RWPE1 (cell line): ENCODE measurements at regions not wholly inside any gene's neighbourhood (a gene's known extent, or its start where the extent isn't known, plus 50 kb on each side); places are given as distances from the start of the nearest gene placed in this dataset.
A peak's percentile ranks its signal among the peaks of the same experiment; 100 is the strongest.

Source experiments
- CTCF ChIA-PET: fragments of 350-600 bp; sonication (Branson Sonifier 250); formaldehyde crosslinking; extraction: SDS; loops from one replicate; lab custom pipeline; 2021; lab: Yijun Ruan, JAX
- POLR2A ChIA-PET: fragments of 400-600 bp; formaldehyde crosslinking; extraction: SDS; loops from one replicate; lab custom pipeline; 2020; ENCODE audit warnings: antibody characterized with exemption; ENCODE audit not compliant: low non-redundant PET; lab: Yijun Ruan, JAX
- DNase-seq: peaks from one replicate; pipeline ENCODE4 v3.0.0; 2012; ENCODE audit warnings: low spot score
- H3K27ac ChIP-seq: fragments of 450-650 bp; 2 replicates; pipeline ENCODE4 v1.5.1; 2017
- TF ChIP-seq, protein P1 (sequence below): fragments of 450-650 bp; conservative IDR thresholded peaks from 2 replicates; pipeline ENCODE4 v1.5.1; 2017; ENCODE audit warnings: low read depth, mild to moderate bottlenecking

DNA sequence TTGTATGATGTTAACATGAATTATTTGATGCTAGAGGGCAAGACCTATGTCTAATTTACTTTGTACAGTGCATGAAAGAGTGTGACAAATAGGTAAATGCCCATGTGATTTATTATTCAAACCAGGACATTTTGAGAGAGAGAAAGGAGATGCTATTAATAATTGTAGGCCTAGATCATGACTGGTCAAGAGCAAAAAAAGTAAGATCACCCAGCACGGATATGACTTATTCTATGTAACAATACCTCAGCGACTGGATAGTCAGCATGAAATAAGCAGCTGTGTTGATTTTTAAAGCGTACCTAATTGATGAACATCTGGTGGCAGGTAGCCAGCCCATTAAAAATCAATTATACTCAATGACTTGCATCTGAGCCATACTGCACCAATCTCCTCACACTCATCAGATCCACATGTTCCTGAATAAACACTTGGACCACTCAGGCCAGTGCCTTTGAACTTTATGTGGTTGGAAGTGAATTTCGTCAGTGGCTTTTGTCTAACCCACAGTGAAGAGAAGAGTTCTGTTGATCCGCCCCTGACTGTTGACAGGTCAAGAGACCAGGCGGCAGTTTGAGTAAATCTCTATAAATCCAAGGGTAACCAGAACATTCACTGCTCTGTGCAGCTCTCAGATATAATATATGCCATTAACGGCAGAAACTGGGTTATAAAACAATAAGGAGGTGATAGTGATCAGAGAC, 435.3 kb downstream of the MDFIC start:
- no peak overlapping the region for H3K27ac ChIP-seq
- ChIA-PET CTCF (interaction anchor here (0.6 kb wide), 1 partner anchor 27 kb away, joined by 4 read pairs; no protein-coding TSS in a partner anchor), POLR2A (no interaction called here)
- TF ChIP-seq, protein P1, sequence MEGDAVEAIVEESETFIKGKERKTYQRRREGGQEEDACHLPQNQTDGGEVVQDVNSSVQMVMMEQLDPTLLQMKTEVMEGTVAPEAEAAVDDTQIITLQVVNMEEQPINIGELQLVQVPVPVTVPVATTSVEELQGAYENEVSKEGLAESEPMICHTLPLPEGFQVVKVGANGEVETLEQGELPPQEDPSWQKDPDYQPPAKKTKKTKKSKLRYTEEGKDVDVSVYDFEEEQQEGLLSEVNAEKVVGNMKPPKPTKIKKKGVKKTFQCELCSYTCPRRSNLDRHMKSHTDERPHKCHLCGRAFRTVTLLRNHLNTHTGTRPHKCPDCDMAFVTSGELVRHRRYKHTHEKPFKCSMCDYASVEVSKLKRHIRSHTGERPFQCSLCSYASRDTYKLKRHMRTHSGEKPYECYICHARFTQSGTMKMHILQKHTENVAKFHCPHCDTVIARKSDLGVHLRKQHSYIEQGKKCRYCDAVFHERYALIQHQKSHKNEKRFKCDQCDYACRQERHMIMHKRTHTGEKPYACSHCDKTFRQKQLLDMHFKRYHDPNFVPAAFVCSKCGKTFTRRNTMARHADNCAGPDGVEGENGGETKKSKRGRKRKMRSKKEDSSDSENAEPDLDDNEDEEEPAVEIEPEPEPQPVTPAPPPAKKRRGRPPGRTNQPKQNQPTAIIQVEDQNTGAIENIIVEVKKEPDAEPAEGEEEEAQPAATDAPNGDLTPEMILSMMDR = no peak
- DNase-seq = no peak

DNA sequence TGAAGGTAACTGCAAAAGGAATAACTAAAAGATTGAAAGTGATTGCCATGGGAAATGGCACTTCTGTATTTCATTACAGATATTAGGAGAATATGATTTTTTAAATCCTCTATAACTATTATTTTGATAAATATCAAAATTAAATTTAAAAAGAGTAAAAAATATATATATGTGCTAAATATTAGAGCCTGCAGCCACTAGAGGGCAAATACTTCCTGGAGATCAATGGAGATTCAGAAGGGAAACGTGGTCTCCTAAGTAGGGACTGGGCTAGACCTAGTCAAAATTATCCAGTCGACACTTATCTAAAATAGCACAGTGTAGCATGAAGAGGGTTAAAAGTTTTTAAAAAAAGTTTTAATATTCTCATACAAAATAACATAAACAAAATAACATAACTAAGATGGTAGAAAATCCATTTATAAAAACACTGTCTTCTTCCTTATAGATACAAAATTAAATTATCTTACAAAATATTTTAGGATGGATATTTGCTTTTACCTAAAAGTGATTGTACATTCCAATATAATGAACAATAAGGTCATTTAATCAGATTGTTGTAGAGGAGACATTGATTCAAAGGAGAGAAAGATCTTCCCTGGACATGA, 434.3 kb downstream of the MDFIC start:
- DNase-seq = no peak
- TF ChIP-seq, protein P1 = peak; percentile 36; the same call in 1 of the 2 replicates
- H3K27ac ChIP-seq = no peak overlapping the region
- ChIA-PET POLR2A (no interaction called here), CTCF (interaction anchor here (0.6 kb wide), 1 partner anchor 26 kb away, joined by 4 read pairs; no protein-coding TSS in a partner anchor)

DNA sequence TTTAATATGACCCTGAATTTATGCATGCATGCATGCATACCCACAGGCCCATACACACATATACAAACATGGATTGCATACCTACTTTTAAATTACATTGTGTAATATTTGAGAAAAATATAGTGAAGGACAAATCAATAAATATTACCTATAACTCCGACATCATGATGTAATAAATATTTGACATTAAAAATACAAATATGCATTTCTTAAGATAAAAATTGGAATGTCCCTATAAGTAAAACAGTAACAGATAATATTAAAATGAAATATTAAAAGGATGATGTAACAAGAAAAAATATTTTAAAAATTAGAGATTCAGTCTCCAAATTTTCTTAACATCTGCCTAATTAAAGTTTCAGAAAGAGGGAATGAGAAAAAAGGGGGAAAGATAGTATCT, 433.0 kb downstream of the MDFIC start:
- CTCF ChIA-PET = no interaction called here

DNA sequence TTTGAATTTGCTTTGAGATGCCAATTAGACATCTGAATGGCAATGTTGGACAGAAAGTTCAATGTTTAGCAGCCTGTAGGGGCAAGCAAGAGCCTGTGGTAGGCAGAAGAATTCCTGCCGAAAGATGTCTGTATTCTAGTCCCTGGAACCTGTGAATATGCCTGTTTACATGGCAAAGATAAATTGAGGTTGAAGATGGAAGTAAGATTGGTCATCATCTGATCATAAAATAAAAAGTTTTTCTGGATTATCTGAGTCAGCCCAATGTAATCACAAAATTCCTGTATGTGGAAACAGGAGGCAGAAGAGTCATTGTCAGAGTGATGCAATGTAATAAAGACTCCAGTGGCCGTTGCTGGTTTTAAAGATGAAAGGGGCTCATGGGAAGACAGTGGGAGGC, 430.5 kb downstream of the MDFIC start:
- POLR2A ChIA-PET = no interaction called here

More for the DNA sequence above, 433.0 kb downstream of the MDFIC start:
- POLR2A ChIA-PET = no interaction called here
- H3K27ac ChIP-seq = no peak overlapping the region
- DNase-seq = no peak
- TF ChIP-seq, protein P1 = no peak

DNA sequence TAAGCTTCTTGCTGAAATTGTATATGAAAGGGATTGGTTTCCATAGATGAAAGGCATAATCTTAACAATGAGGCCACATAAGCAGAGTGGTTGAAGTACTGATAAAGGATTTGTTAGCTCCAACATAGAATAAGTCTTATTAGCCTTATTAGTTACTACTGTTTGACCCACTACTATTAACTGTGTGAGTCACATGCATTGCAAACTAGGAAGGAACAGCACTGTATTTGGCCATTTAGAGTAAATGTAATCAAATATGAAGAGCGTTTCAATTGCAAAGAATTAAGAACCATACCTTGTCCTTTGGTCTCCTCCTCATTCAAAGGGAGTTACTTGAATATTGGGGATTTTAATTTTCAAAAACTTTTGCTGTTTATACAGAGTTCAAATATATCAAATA, 428.9 kb downstream of the MDFIC start:
- TF ChIP-seq, protein P1 = no peak
- CTCF ChIA-PET = no interaction called here
- DNase-seq = no peak
- POLR2A ChIA-PET = no interaction called here
- H3K27ac ChIP-seq = no peak overlapping the region

More for the DNA sequence above, 430.5 kb downstream of the MDFIC start:
- H3K27ac ChIP-seq = no peak overlapping the region
- CTCF ChIA-PET = no interaction called here
- TF ChIP-seq, protein P1 = no peak
- DNase-seq = peak; percentile 38

DNA sequence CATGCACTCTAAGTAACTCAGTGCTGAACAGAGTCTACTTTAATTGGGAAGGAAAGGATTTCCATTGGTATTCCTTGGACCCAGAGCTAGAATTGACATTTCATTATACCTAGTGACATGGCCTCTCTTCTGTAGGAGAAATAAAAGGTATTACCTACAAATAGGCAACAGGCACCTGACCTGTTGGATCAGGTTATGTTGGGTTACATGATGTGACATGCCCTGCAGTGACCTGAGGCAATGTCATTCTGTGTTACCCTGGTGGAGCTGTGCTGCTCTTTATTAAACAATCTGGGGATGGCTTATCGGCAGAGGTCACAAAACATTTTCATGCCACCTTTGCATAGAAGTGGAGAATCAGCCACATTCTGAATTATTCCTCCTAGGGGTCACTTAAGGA, 427.7 kb downstream of the MDFIC start:
- no peak for DNase-seq
- no peak overlapping the region for H3K27ac ChIP-seq
- TF ChIP-seq, protein P1 = no peak
- CTCF ChIA-PET = interaction anchor here (0.7 kb wide), 1 partner anchor 461 kb away, joined by 3 read pairs; no protein-coding TSS in a partner anchor
- POLR2A ChIA-PET = no interaction called here
